ENCODE measurements at regions not wholly inside any gene's neighbourhood (a gene's known extent, or its start where the extent isn't known, plus 50 kb on each side); places are given as distances from the start of the nearest gene placed in this dataset.

DNA sequence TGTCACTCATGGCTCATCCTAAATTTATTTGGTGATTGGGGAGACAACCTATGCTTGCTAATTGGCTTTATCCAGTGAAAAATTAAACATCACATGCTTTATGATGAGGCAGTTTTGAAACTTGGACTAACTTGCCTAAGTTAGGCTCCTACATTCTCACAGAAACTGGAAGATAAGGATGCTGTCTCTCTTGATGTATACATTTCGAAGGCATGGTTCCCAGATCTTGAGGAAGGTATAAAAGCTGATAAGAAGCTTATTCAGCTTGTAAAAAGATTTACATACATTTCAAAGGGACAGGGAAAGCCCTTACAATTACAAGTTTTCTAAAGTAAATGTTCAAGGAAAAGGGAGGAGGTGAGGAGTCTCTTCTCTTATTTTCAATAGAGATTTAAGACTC, 561.7 kb downstream of the IPMK start:
- CTCF ChIA-PET (ENCODE audit: low intra/inter-chr PET ratio, low total read pairs), result no interaction called here
- Histone ChIP-seq H3K27me3 (ENCODE audit: control insufficient read depth in 1 of 2, insufficient read depth in 2 of 2, low read length in 2 of 2) (no peaks in the 10 kb centered on the region), H3K4me3 (replicated peaks in 1 of 3; ENCODE audit: insufficient read depth in 1 of 3, low read depth in 2 of 3, low read length in 3 of 3) (no peak overlapping the region), H3K9me3 (ENCODE audit: low read length) (no peaks in the 10 kb centered on the region), H4K20me1 (ENCODE audit: insufficient read depth, low read length) (no peaks in the 10 kb centered on the region; the same call in 1 of the 2 replicates), H3K9ac (ENCODE audit: insufficient read depth, low read depth, low read length) (no peak overlapping the region), H3K79me2 (ENCODE audit: insufficient read depth, low read length) (no peaks in the 10 kb centered on the region), H3K4me1 (ENCODE audit: insufficient read depth, low read length) (no peaks in the 10 kb centered on the region), H3K27ac (ENCODE audit: extremely low read length, insufficient read depth, low read length) (no peak overlapping the region), H3K36me3 (replicated peaks in 1 of 2; ENCODE audit: control insufficient read depth in 1 of 2, insufficient read depth in 2 of 2, low read length in 2 of 2) (no peaks in the 10 kb centered on the region), H2AFZ (ENCODE audit: low read length) (no peak overlapping the region), H3K4me2 (ENCODE audit: low read depth, low read length) (no peak overlapping the region)
- in situ Hi-C loops (cut with HindIII; ENCODE audit: extremely low pct_ligation_motif_present, low pct_unique_long_range_greater_than_20kb), result no loop called here
- FAIRE-seq (no peak), ATAC-seq (no peak), DNase-seq (ENCODE audit: low spot score) (no peak)
- WGBS (ENCODE audit: low lambda C conversion rate), result 5% methylated on average over 1 of the region's 1 CpG
- intact Hi-C loops (cut with micrococcal nuclease; ENCODE audit: unreplicated experiment), result no loop called here
- no peak for TF ChIP-seq WIZ (CRISPR knock-in tag; IDR thresholded peaks at IDR 0.05)
- TF ChIP-seq, protein P1, sequence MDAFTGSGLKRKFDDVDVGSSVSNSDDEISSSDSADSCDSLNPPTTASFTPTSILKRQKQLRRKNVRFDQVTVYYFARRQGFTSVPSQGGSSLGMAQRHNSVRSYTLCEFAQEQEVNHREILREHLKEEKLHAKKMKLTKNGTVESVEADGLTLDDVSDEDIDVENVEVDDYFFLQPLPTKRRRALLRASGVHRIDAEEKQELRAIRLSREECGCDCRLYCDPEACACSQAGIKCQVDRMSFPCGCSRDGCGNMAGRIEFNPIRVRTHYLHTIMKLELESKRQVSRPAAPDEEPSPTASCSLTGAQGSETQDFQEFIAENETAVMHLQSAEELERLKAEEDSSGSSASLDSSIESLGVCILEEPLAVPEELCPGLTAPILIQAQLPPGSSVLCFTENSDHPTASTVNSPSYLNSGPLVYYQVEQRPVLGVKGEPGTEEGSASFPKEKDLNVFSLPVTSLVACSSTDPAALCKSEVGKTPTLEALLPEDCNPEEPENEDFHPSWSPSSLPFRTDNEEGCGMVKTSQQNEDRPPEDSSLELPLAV (CRISPR knock-in tag; conservative IDR thresholded peaks at IDR 0.05; ENCODE audit: low read depth), result no peak
- POLR2A ChIA-PET, result no interaction called here
- no TSS peak for BruUV-seq (replicated peaks)

- Histone ChIP-seq H3K36me3 (replicated peaks in 1 of 2; ENCODE audit: control insufficient read depth in 1 of 2, insufficient read depth in 2 of 2, low read length in 2 of 2) (no peaks in the 10 kb centered on the region), H2AFZ (ENCODE audit: low read length) (no peak overlapping the region), H4K20me1 (ENCODE audit: insufficient read depth, low read length) (no peaks in the 10 kb centered on the region), H3K4me3 (replicated peaks in 1 of 3; ENCODE audit: insufficient read depth in 1 of 3, low read depth in 2 of 3, low read length in 3 of 3) (no peak overlapping the region), H3K4me2 (ENCODE audit: low read depth, low read length) (no peak overlapping the region), H3K9ac (ENCODE audit: insufficient read depth, low read depth, low read length) (no peak overlapping the region), H3K79me2 (ENCODE audit: insufficient read depth, low read length) (no peaks in the 10 kb centered on the region), H3K9me3 (ENCODE audit: low read length) (no peaks in the 10 kb centered on the region), H3K27me3 (ENCODE audit: control insufficient read depth in 1 of 2, insufficient read depth in 2 of 2, low read length in 2 of 2) (no peaks in the 10 kb centered on the region), H3K27ac (ENCODE audit: extremely low read length, insufficient read depth, low read length) (no peak overlapping the region), H3K4me1 (ENCODE audit: insufficient read depth, low read length) (no peaks in the 10 kb centered on the region)
- DNase-seq (ENCODE audit: low spot score) (no peak), ATAC-seq (no peak), FAIRE-seq (no peak)
- 0% methylated on average over 1 of the region's 1 CpG for WGBS (ENCODE audit: low lambda C conversion rate)
- ChIA-PET POLR2A (no interaction called here), CTCF (ENCODE audit: low intra/inter-chr PET ratio, low total read pairs) (no interaction called here)
- in situ Hi-C loops (cut with HindIII; ENCODE audit: extremely low pct_ligation_motif_present, low pct_unique_long_range_greater_than_20kb), result no loop called here
- BruUV-seq (replicated peaks), result no TSS peak
- intact Hi-C loops (cut with micrococcal nuclease; ENCODE audit: unreplicated experiment), result no loop called here
- no peak for TF ChIP-seq RAD51 (IDR thresholded peaks at IDR 0.05; ENCODE audit: borderline replicate concordance)
- no peak for TF ChIP-seq ZBTB33 (CRISPR knock-in tag; IDR thresholded peaks at IDR 0.05)
- no peak for TF ChIP-seq ELF4 (CRISPR knock-in tag; IDR thresholded peaks at IDR 0.05; ENCODE audit: borderline replicate concordance)
- TF ChIP-seq ZNF496 (CRISPR knock-in tag; IDR thresholded peaks at IDR 0.05; ENCODE audit: insufficient replicate concordance), result no peak
Observed at GRCh38 chr10:57699944-57700343, 567.8 kb downstream of the IPMK start.

All from HepG2 (cell line).